SK-N-SH treated with all-trans-retinoic acid at 6 μM for 48 hours (cell line): ENCODE measurements at regions not wholly inside any gene's neighbourhood (a gene's known extent, or its start where the extent isn't known, plus 50 kb on each side); places are given as distances from the start of the nearest gene placed in this dataset.

Experiments
- ATAC-seq: fragments of 200-7000 bp; cut with Tn5 transposase; 3 replicates; pipeline ENCODE4 v1.9.1; 2020; ENCODE audit warnings: mild to moderate bottlenecking, moderate library complexity
- BACH2 ChIP-seq: fragments of 250-450 bp; sonication (Bioruptor Pico); IDR thresholded peaks from 2 replicates; pipeline ENCODE4 v1.9.0; 2021; ENCODE audit warnings: mild to moderate bottlenecking, borderline replicate concordance
- CSDC2 ChIP-seq: fragments of 250-450 bp; sonication (Bioruptor Pico); IDR thresholded peaks from 2 replicates; pipeline ENCODE4 v1.5.0; 2020; ENCODE audit warnings: mild to moderate bottlenecking, moderate library complexity
- ESRRG ChIP-seq: fragments of 250-450 bp; sonication (Bioruptor Pico); IDR thresholded peaks from 2 replicates; pipeline ENCODE4 v1.6.1; 2021; ENCODE audit warnings: mild to moderate bottlenecking
- GLIS3 ChIP-seq: fragments of 250-450 bp; sonication (Bioruptor Pico); IDR thresholded peaks from 2 replicates; pipeline ENCODE4 v1.5.0; 2020; ENCODE audit warnings: mild to moderate bottlenecking, moderate library complexity
- OSR1 ChIP-seq: fragments of 250-450 bp; sonication (Bioruptor Pico); IDR thresholded peaks from 2 replicates; pipeline ENCODE4 v1.8.0; 2022; ENCODE audit warnings: moderate library complexity, mild to moderate bottlenecking, inconsistent platforms
- PPARA ChIP-seq: fragments of 250-450 bp; sonication (Bioruptor Pico); IDR thresholded peaks from 2 replicates; pipeline ENCODE4 v1.5.0; 2020; ENCODE audit warnings: mild to moderate bottlenecking, borderline replicate concordance
- RARB ChIP-seq: fragments of 250-450 bp; sonication (Bioruptor Pico); IDR thresholded peaks from 2 replicates; pipeline ENCODE4 v1.8.0; 2021; ENCODE audit warnings: mild to moderate bottlenecking, moderate library complexity
- SNAI2 ChIP-seq: fragments of 250-450 bp; sonication (Bioruptor Pico); IDR thresholded peaks from 2 replicates; pipeline ENCODE4 v1.5.0; 2020; ENCODE audit warnings: mild to moderate bottlenecking, moderate library complexity
- TOX ChIP-seq: fragments of 250-450 bp; sonication (Bioruptor Pico); IDR thresholded peaks from 2 replicates; pipeline ENCODE4 v1.8.0; 2021; ENCODE audit warnings: mild to moderate bottlenecking, moderate library complexity, borderline replicate concordance
- ZC3H10 ChIP-seq: fragments of 250-450 bp; sonication (Bioruptor Pico); IDR thresholded peaks from 2 replicates; pipeline ENCODE4 v1.5.1; 2021; ENCODE audit warnings: mild to moderate bottlenecking, moderate library complexity
- ZFP3 ChIP-seq: fragments of 250-450 bp; sonication (Bioruptor Pico); IDR thresholded peaks from 2 replicates; pipeline ENCODE4 v1.5.0; 2020; ENCODE audit warnings: mild to moderate bottlenecking, moderate library complexity
- ZFP30 ChIP-seq: fragments of 450-650 bp; formaldehyde crosslinking; IDR thresholded peaks from 2 replicates; pipeline ENCODE4 v1.5.0; 2022; ENCODE audit warnings: mild to moderate bottlenecking, moderate library complexity
- ZNF565 ChIP-seq: fragments of 450-650 bp; formaldehyde crosslinking; conservative IDR thresholded peaks from 2 replicates; pipeline ENCODE4 v1.5.0; 2020; ENCODE audit warnings: low read depth, mild to moderate bottlenecking, moderate library complexity
- ZNF70 ChIP-seq: fragments of 450-650 bp; formaldehyde crosslinking; IDR thresholded peaks from 2 replicates; pipeline ENCODE4 v1.5.0; 2020; ENCODE audit warnings: mild to moderate bottlenecking, moderate library complexity
- ZNF8 ChIP-seq: fragments of 450-650 bp; formaldehyde crosslinking; IDR thresholded peaks from 2 replicates; pipeline ENCODE4 v1.5.0; 2020; ENCODE audit warnings: mild to moderate bottlenecking, moderate library complexity
- TF ChIP-seq, protein P1 (sequence below): fragments of 250-450 bp; sonication (Bioruptor Pico); IDR thresholded peaks from 2 replicates; pipeline ENCODE4 v1.8.0; 2020; ENCODE audit warnings: mild to moderate bottlenecking, moderate library complexity, borderline replicate concordance
- TF ChIP-seq, protein P2 (sequence below): fragments of 250-450 bp; sonication (Bioruptor Pico); IDR thresholded peaks from 2 replicates; pipeline ENCODE4 v1.5.1; 2020; ENCODE audit warnings: low read depth, mild to moderate bottlenecking, moderate library complexity
- TF ChIP-seq, protein P3 (sequence below): fragments of 250-450 bp; sonication (Bioruptor Pico); IDR thresholded peaks from 2 replicates; pipeline ENCODE4 v1.5.1; 2021; ENCODE audit warnings: mild to moderate bottlenecking, moderate library complexity
- TF ChIP-seq, protein P4 (sequence below): fragments of 250-450 bp; sonication (Bioruptor Pico); IDR thresholded peaks from 2 replicates; pipeline ENCODE4 v1.8.0; 2021; ENCODE audit warnings: low read depth, mild to moderate bottlenecking, moderate library complexity, borderline replicate concordance
- TF ChIP-seq, protein P5 (sequence below): fragments of 250-450 bp; sonication (Bioruptor Pico); IDR thresholded peaks from 2 replicates; pipeline ENCODE4 v1.5.0; 2020; ENCODE audit warnings: mild to moderate bottlenecking, moderate library complexity

DNA sequence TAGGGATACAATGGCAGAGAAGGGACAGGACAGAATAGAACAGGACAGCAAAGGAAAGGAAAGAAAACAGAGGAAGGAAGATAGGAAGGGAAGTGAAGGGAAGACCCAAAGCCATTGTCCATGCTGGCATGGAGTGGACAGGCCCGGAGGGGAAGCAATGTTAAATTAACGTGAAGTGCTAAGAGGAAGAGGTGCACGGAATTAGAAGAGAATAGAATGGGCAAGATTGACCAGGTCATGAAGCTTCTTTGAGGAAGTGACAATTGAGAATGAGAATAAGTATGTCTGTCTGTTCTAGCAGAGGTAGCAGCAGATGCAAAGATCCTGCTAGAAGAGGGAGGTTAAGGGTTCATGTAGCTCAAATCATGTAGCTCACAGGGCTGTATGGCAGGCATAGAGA, 117.2 kb downstream of the MAF start:
- ATAC-seq = no peak
- TF ChIP-seq ZNF565 (no peak), ESRRG (CRISPR knock-in tag) (no peak)

DNA sequence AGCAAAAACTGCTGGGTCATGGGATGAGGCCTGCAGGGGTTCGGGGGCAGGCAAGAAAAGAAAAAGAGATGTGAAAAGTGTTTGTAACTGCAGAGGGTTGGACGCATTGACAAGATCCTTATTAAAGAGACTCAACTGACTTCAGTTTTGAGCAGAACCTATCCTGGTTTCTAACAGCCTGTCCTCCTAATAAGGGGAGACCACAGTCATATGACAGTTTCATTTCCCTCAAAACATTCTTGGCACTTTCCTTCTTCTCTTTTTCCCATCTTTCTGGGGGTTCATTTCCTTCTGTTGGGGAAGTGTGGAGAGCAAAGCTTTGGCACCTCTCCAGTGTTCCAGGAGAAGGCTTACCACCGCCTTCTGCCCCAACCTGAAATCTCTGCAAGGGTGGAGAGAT, 118.5 kb downstream of the MAF start:
- TF ChIP-seq GLIS3 (CRISPR knock-in tag) (no peak), ZNF565 (no peak), ZNF8 (no peak), RARB (CRISPR knock-in tag) (no peak), BACH2 (no peak)
- TF ChIP-seq, protein P1, sequence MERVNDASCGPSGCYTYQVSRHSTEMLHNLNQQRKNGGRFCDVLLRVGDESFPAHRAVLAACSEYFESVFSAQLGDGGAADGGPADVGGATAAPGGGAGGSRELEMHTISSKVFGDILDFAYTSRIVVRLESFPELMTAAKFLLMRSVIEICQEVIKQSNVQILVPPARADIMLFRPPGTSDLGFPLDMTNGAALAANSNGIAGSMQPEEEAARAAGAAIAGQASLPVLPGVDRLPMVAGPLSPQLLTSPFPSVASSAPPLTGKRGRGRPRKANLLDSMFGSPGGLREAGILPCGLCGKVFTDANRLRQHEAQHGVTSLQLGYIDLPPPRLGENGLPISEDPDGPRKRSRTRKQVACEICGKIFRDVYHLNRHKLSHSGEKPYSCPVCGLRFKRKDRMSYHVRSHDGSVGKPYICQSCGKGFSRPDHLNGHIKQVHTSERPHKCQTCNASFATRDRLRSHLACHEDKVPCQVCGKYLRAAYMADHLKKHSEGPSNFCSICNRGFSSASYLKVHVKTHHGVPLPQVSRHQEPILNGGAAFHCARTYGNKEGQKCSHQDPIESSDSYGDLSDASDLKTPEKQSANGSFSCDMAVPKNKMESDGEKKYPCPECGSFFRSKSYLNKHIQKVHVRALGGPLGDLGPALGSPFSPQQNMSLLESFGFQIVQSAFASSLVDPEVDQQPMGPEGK (CRISPR knock-in tag) = no peak
- no peak for ATAC-seq

DNA sequence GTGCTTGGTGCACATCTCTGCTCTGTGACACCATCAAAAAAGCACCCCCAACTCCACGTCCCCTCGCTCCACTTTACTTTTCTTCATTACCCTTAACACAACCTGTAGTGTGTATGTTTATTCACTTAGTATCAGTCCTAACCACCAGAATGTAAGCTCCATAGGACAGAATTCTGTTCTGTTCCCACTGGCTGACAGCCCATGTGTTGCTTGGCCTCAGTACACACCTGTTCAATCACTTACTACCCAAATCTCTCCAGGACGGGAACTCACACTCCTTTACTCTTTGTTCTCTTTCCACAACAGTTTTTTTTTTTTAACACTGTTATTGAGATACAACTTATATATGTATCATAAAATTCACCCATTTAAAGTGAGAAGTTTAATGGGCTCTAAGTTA, 119.6 kb downstream of the MAF start:
- TF ChIP-seq ZNF565 = no peak
- no peak for TF ChIP-seq RARB (CRISPR knock-in tag)
- TF ChIP-seq SNAI2 (CRISPR knock-in tag) = no peak
- no peak for TF ChIP-seq BACH2
- no peak for ATAC-seq

DNA sequence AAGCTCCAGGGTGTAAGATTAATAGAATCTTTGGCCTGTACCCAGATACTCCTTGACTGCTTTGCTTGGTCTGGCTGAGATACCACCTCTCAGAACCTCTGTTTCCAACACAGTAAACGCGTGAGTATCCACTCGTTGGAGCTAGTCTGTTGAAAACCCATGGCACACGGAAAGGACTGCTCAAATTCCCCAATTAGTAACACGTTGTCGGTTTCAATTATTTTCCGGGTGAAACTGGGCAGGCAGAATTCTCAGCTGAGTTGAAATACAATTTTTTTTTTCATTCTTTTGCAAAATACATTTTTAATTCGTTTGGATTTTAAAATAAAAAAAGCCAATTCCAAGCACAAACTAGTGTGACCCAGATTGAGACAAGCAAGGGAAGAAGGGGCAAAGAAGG, 120.5 kb downstream of the MAF start:
- TF ChIP-seq ZNF565 = no peak
- TF ChIP-seq ESRRG (CRISPR knock-in tag) = no peak
- no peak for TF ChIP-seq BACH2
- TF ChIP-seq OSR1 (CRISPR knock-in tag) = no peak
- no peak for TF ChIP-seq CSDC2 (CRISPR knock-in tag)
- no peak for TF ChIP-seq ZFP3
- TF ChIP-seq ZC3H10 = no peak
- no peak for ATAC-seq

DNA sequence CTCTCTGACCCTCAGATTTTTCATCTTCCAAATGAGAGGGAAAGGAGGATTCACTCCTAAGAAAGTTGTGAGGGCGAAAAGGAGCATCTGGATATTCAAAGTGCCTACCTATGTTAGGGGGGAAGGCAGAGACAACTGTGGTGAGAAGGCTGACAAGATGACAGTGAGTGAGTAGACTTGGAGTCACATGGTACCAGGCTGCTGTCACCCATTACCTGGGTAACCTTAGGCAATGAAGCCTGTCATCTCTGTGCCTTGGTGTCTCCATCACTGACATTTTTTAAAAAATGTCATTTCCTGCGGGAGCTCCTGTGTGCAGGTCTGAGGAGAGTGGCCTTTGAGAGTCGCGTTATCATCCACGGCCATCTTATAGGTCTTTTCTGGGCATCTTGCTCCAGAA, 124.0 kb downstream of the MAF start:
- no peak for ATAC-seq
- no peak for TF ChIP-seq ZNF8
- no peak for TF ChIP-seq SNAI2 (CRISPR knock-in tag)
- no peak for TF ChIP-seq ZC3H10
- TF ChIP-seq, protein P2, sequence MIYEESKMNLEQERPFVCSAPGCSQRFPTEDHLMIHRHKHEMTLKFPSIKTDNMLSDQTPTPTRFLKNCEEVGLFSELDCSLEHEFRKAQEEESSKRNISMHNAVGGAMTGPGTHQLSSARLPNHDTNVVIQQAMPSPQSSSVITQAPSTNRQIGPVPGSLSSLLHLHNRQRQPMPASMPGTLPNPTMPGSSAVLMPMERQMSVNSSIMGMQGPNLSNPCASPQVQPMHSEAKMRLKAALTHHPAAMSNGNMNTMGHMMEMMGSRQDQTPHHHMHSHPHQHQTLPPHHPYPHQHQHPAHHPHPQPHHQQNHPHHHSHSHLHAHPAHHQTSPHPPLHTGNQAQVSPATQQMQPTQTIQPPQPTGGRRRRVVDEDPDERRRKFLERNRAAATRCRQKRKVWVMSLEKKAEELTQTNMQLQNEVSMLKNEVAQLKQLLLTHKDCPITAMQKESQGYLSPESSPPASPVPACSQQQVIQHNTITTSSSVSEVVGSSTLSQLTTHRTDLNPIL (CRISPR knock-in tag) = no peak
- TF ChIP-seq ZFP3 = no peak
- TF ChIP-seq, protein P3, sequence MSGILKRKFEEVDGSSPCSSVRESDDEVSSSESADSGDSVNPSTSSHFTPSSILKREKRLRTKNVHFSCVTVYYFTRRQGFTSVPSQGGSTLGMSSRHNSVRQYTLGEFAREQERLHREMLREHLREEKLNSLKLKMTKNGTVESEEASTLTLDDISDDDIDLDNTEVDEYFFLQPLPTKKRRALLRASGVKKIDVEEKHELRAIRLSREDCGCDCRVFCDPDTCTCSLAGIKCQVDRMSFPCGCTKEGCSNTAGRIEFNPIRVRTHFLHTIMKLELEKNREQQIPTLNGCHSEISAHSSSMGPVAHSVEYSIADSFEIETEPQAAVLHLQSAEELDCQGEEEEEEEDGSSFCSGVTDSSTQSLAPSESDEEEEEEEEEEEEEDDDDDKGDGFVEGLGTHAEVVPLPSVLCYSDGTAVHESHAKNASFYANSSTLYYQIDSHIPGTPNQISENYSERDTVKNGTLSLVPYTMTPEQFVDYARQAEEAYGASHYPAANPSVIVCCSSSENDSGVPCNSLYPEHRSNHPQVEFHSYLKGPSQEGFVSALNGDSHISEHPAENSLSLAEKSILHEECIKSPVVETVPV (CRISPR knock-in tag) = no peak
- TF ChIP-seq, protein P4, sequence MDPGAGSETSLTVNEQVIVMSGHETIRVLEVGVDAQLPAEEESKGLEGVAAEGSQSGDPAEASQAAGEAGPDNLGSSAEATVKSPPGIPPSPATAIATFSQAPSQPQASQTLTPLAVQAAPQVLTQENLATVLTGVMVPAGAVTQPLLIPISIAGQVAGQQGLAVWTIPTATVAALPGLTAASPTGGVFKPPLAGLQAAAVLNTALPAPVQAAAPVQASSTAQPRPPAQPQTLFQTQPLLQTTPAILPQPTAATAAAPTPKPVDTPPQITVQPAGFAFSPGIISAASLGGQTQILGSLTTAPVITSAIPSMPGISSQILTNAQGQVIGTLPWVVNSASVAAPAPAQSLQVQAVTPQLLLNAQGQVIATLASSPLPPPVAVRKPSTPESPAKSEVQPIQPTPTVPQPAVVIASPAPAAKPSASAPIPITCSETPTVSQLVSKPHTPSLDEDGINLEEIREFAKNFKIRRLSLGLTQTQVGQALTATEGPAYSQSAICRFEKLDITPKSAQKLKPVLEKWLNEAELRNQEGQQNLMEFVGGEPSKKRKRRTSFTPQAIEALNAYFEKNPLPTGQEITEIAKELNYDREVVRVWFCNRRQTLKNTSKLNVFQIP (CRISPR knock-in tag) = no peak
- no peak for TF ChIP-seq RARB (CRISPR knock-in tag)

DNA sequence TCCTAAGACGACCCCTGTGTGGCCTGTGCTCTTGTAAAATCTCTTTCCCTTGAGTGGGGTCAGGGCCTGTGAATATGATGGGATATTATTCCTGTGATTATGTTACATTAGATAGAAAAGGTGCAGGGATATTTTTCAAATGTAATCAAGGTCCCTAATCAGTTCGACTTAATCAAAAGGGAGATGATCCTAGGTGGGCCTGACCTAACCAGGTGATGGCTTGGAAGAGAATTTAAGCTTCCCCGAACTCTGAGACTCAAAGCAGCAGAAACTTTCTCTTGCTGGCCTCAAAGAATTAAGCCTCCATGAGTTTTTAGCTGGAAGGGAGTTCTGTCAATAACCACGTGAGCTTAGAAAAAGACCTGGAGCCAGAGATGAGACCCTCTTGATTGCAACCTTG, 124.7 kb downstream of the MAF start:
- no peak for ATAC-seq
- TF ChIP-seq ZC3H10 (no peak), SNAI2 (CRISPR knock-in tag) (no peak), PPARA (CRISPR knock-in tag) (no peak), ZFP30 (CRISPR knock-in tag) (no peak), OSR1 (CRISPR knock-in tag) (no peak), GLIS3 (CRISPR knock-in tag) (no peak), TOX (CRISPR knock-in tag) (no peak), CSDC2 (CRISPR knock-in tag) (no peak), ZNF70 (CRISPR knock-in tag) (no peak), BACH2 (no peak)
- TF ChIP-seq, protein P1 (CRISPR knock-in tag) = no peak
- TF ChIP-seq, protein P4 (CRISPR knock-in tag) = no peak
- TF ChIP-seq, protein P5, sequence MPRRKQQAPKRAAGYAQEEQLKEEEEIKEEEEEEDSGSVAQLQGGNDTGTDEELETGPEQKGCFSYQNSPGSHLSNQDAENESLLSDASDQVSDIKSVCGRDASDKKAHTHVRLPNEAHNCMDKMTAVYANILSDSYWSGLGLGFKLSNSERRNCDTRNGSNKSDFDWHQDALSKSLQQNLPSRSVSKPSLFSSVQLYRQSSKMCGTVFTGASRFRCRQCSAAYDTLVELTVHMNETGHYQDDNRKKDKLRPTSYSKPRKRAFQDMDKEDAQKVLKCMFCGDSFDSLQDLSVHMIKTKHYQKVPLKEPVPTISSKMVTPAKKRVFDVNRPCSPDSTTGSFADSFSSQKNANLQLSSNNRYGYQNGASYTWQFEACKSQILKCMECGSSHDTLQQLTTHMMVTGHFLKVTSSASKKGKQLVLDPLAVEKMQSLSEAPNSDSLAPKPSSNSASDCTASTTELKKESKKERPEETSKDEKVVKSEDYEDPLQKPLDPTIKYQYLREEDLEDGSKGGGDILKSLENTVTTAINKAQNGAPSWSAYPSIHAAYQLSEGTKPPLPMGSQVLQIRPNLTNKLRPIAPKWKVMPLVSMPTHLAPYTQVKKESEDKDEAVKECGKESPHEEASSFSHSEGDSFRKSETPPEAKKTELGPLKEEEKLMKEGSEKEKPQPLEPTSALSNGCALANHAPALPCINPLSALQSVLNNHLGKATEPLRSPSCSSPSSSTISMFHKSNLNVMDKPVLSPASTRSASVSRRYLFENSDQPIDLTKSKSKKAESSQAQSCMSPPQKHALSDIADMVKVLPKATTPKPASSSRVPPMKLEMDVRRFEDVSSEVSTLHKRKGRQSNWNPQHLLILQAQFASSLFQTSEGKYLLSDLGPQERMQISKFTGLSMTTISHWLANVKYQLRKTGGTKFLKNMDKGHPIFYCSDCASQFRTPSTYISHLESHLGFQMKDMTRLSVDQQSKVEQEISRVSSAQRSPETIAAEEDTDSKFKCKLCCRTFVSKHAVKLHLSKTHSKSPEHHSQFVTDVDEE (CRISPR knock-in tag) = no peak
